Fibroblast of skin of left quadriceps (primary cell): ENCODE measurements at regions not wholly inside any gene's neighbourhood (a gene's known extent, or its start where the extent isn't known, plus 50 kb on each side); places are given as distances from the start of the nearest gene placed in this dataset.

ENCODE experiments used
- DNase-seq, 2 experiments: peaks; one replicate each; pipeline ENCODE4 v3.0.0-alpha.2; 2013; ENCODE audit warnings: low read depth in 2 of 2

DNA sequence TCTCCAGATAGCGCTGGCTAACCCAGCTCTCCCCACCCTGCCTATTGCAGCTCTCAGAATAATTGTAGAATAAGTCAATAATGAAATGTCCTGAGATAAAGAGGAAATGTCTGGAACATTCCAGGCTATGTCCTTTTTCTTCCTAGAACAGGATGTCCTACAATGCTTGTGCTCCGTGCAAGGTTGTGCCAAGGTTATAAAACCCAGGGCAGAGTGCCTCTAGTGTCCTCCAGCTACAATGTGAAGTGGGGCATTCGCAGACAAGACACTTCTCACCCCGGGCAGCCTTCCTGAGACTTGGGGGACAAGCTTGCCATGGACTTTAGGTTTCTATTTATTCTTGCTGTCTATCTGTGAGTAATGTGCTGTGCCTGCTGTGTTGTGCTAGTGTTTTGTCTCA lies 900.6 kb downstream of the TUSC7 start:
- DNase-seq = no peak

DNA sequence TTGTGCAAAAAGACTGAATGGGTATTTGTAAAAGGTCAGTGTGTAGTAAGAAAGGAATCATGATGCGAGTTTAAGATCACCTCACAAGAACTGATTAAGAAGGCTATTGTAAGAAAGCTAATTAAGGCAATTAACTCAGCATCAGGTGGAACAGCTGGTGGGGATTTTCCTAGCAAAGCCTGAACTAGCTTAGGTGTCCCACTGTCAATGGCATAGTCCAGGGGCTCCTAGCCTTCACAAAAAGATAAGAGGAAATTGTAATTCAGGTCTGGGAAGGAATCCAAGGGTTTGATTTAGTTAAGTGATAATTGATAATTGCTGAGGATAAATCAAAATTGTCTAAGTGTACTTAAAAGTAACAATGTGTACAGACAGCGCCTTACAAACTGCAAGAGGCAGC lies 901.6 kb downstream of the TUSC7 start:
- no peak for DNase-seq

DNA sequence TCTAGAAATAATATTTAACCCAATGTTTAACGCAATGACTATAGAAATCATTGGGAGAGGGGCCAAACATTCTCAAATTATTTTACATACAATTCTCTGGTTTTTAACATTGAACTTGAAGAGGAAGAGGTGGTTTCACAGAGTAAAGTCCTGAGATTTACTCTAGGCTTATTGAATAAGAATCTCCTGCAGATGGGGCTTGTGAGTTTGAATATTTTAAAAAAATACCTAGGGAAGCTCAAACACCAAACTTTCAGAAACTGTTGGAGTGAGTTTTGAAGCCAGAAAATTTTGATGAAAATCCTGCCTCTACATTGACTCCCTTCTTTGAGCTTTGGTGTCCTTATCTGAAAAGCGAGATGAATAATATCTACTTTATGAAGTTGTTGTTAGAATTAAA lies 906.6 kb downstream of the TUSC7 start:
- no peak for DNase-seq

DNA sequence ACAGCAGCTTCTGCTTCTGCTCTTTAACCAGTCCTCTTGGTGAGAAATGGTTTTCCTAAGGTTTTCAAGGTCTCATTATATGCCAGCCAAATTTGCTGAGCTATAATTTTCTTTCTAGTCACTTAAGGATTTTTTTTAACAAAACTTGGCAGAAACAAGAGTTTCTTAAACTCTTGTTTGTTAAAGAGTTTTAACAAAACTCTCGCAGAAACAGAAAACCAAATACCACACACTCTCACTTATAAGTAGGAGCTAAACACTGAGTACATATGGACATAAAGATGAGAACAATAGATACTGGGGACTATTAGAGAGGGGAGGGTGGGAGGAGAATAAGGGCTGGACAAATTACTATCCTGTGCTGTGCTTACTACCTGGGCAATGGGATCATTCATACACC lies 908.3 kb downstream of the TUSC7 start:
- no peak for DNase-seq

DNA sequence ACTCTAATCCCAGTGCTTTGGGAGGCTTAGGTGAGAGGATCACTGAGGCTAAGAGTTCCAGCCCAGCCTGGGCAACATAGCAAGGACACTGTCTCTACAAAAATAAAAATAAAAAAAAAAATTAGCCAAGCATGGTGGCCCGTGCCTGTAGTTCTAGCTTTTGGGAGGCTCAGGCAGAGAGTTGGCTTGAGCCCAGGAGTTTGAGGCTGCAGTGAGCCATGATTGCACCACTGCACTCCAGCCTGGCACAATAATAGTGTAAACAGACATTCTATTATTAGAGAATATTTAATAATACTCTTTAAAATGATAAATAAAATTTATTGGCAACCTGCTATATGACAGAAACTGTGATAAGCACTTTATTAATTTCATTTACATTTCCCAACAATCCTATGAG lies 908.9 kb downstream of the TUSC7 start:
- DNase-seq = no peak

DNA sequence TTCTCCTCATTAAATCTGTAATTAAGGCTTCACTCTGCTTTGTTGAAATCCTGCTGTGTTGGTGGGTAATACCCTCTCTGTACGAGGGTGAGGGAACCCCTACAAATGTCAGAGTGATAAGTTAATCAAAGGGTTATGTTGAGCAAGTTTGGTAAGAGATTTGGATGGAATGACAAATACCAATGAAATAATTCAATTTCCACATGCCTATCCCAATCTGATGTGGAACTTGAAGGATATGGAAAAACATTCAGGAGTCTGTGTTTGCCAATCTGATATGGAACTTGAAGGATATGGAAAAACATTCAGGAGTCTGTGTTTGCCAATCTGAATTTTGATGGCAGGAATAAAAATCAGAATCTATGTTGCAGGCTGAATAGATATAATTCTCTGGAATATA lies 910.2 kb downstream of the TUSC7 start:
- DNase-seq = no peak

DNA sequence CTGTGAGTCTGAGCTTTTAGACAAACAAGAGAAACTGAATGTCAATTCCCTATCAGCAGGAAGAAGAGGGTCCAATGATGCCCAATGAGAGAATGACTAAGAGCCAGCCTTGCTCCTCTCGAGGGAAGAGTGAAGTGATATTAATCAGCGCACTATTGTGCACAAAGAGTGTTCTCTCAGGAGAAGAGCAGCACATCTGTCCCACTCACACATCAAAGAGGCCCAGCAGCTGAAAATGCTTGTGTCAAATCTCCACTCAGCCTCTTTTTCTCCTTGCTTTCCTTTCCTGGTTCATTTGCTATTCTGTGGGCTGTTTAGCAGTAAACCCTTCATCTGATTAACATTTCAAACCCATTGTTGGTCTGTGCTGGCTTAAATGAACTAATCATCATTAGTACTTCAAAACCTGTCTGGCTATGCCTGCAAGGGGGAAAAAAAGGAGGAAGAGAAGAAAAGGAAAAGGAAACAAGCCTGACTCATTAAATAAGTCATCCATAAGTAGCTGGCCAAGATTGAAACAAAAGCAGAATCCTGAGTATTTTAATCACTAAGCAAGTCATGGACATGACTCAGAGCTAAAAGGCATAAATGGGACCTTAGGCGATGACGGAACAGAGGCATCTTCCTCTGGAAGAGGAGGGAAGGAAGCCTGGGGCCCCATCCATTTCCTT lies 912.7 kb downstream of the TUSC7 start:
- DNase-seq = peak; percentile 67 to 68

DNA sequence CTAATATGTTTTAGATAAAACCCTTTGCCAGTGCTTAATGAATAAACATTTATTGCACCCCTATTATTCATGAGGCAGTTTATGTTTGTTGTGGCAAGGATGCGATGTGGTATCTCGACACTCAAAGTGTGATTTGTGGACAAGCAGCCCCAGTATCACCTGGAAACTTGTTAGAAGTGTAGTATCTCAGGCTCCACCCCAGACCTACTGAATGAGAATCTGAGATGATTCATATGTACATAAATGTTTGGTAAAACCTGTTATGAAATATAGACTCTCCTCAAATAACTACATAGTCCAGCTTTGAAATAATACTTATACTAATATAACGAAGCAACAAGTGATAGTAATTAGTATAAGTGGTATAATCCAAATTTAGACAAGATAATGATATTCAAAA lies 914.8 kb downstream of the TUSC7 start:
- DNase-seq = no peak

DNA sequence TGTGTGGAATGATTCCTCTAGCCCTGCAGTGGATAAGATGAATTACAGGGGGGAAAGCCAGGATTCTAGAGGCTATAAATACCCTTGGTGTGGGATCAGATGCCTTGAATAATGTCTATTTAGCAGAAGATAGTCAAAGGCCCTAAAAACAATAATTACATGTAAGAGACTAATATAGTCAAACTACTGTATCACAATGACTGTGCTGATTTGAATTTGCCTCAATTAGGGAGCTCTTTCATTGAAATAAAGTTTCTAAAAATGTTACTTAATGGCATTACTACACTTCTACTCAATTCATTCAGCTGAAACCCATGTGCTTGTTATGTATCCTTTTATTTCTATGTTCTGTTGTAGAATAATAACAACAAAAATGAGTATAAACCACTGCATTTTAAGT lies 915.6 kb downstream of the TUSC7 start:
- no peak for DNase-seq

DNA sequence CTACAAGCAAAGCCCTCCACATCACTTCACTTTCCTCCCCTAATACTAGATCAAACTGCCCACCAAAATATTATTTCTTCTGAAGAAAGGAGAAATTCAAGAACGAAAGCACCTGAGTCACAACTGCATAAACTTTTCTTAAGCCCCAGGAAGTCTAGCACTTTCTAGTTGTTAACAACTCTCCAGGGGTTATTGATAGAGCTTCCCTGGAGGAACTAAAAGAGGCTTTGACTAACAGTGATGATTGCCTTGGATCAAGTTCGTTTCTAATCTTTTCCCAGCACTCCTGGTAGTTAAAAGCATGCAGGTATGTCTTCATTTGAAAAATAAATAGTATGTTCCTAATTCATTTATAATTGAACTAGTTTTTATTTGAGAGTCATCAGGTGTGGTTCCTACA lies 917.0 kb downstream of the TUSC7 start:
- no peak for DNase-seq

DNA sequence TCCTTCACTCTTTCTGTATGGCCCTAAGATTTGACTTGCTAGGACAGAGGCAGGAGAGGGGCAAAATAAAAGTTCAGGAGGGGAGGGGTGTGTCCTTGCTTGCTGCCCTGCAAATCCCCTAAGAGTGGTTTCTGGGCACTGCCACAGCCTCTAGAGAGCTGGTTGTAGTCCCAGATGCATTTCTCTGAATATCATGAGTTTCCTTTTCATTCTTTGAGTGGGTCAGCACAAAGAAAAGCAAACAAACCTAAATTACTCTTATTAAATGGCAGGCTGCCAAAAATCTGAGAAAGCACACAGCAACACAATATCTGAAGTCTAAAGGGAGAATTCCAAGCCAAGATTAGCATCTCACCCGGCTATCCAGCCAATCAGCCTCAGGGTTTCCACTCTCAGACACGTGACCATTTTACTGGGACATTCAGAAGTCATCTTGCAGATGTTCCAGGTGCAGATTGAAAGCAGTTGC lies 919.3 kb downstream of the TUSC7 start:
- DNase-seq = peak; percentile 44 to 53

DNA sequence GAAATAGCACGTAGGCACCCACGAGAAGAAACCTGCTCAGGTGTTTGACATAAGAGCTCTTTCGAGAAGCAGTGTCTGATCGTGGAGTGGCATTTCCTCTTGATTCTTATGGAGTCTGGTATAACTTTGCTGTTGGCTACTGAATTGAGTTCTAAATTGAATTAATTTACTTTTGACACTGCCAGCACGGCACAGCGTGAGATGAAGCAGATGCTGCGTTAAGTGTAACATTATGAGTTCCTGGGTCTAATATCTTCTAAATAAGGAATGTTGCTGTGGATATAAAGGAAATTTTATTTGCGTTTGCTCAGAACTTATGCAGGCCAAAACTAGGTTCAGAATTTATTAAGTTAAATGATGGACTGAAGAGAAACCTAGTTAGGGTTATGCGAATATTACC lies 919.9 kb downstream of the TUSC7 start:
- DNase-seq = no peak

DNA sequence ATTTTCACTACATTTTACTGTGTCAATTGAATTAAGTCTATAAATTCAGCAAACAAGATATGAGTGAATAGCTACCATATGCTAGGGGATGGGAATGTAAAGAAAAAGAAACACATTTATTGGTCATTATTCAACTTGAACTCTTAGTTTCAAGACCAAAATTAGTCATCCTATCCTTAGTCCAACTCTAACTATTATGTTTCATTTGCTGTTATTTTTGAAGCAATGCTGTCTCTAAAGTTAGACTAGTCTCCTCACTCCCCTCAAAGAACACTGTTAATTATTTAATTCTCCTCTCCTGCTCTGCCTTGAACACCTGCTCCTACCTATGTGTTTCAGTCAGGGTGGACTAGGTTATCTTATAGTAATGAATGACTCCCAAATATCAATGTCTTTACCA lies 920.9 kb downstream of the TUSC7 start:
- no peak for DNase-seq

DNA sequence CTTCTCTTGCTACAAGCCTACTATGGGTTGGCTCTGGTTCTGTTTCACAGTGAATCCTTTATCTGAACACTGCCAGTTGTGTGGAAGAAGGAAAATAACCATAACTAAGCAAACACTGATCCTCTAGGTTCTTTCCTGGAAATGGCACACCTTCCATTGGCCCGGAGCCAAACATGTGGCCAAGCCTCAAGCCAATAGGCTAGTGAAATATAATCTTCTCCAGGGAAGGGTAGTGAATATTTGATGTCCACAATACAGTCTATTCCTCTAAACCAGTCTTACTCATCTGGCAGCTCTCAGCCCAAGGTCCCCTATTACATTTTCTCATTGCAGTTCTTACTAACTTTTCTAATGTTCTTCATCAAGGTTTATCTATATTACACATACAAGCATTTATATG lies 921.3 kb downstream of the TUSC7 start:
- DNase-seq = no peak

DNA sequence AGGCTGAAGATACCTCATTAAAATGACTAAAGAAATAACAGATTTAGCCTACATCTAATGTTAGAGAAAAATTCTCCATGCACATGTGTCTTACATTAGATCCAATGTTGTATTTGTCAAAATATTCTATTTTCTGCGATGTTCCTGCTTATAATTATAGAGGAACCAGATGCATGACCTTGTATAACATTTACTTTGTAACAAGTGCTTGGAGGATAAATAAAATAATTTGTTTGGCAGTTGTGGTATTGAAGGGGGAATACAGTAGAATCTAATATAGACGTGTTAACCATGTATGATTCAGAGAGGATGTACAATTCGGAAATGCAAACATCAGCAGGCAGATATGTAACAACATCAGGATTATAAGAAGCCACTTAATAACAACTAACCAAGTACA lies 922.2 kb downstream of the TUSC7 start:
- DNase-seq = no peak

DNA sequence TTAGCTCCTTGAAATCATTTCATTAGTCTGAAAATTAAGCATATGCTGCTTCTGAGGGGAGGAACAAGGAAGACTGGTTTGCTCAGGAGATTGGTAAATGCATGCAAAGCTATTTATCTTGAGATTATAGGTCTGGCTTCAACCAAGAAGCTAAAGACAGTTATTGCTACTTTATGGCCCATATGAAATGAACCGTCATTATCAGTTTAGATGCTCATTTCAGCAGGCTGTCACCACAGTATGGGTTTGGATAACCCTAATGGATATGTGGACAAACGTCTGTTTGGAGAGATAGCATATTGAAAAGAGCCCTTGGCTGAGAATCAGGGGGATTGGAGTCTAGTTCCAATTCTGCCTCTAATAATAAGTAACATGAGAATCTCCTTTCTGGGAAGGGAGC lies 922.6 kb downstream of the TUSC7 start:
- DNase-seq = no peak

DNA sequence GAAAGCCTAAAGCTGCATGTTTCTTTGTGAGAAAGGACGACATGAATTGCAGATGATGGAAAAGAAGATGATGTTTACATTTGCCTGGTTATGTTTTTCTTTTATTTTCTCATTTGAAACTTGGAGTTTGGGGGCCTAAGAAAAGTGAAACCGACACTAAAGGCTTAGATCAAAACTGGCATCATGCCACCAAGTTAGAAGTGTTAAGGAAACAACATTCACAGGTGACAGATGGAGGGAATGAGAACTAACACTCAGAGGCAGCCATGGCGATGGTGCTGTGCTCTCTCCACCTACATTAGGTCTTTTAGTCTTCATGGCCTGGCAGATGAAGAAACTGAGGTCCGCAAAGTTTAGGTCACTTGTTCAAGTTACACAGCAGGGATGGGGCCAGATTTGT lies 923.6 kb downstream of the TUSC7 start:
- no peak for DNase-seq

DNA sequence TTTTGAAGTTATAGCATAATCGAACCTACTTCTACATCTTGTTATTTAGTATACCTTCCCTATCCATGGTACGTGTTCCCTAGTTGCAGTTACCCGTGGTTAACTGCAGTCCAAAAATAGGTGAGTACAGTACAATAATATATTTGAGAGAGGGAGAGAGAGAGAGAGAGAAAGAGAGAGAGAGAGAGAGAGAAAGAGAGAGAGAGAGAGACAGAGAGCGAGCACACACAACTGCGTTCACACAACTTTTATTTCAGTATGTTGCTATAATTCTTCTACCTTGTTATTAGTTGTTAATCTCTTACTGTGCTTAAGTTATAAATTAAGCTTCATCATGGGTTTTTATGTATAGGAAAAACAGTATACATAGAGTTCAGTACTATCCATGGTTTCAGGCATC lies 928.1 kb downstream of the TUSC7 start:
- no peak for DNase-seq

DNA sequence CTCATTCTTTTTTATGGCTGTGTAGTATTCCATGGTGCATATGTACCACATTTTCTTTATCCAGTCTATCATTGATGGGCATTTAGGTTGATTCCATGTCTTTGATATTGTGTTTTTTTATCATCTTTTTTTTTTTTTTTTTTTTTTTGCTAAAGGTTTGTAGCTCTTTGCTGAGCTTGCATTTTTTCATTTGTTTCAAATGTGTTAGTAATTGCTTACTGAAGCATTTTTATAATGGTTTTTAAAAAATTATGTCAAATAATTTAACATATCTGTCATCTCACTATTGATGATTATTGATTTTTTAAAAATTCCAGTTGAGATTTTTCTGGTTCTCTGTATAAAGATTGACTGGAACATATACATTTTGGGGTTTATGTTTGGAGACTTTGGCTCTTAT lies 934.6 kb downstream of the TUSC7 start:
- no peak for DNase-seq

DNA sequence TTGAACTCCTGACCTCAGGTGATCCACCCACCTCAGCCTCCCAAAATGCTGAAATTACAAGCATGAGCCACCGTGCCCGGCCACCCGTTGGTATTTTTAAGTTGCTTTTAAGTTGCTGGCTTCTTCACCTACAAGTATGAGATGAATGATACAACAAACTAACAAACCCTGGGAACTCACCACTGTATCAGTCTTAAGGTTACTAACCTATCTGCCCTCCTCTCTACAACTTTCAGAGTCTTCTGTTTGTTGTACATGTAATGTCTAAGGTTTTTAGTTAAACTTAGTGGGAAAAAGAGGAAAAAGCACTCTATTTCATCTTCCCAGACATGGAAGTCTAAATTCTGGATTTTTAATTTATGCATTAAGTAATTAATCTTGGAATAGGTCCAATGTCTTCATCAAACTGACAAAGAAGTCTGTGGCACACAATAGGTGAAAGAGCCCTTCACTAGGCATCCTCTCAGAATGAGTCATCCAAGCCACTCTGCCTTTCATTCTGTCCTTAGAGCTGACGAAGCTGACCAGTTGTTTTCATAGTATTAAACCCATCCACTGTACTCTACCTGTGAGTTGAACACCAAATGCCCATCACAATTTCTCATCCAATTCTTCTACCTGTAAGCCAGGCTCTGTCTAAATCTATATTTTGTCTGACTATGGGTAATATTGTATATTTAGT lies 936.1 kb downstream of the TUSC7 start:
- no peak for DNase-seq

DNA sequence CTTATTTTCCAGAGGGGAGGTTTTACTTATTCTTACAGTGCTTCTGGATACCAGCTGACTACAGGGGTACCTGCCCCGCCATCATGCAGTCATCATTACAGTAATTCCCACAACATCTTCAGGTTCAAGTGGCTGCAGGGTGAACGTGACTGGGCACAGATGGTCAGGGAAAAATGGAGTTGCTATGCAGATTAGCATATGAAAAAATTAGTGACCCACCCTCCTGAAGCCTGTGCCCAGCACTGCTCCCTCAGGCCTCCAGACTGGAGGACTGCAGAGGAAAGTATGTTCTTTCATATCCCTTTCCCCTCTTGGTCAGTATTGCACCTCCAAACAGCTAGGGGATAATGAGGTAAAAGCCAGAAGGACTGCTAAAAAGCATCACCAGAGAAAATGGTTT lies 937.9 kb downstream of the TUSC7 start:
- no peak for DNase-seq

DNA sequence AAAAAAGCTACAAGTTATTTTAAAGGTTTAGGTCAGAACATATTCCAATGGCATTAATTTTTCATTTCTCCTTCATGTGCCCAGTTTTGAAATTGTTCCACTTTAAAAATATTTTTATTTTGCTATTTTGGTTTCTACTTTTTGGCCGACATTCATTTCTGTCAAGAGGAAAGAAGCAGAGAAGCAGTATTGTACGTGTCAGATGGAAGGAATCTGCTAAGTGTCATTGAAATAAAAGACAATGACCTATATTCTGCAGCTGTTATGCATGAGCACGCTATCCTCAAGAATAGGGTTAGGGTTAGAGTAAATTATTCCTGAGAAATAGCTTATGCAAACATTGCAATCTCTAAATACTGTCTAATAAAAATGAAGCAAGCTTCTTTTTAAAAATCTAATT lies 941.7 kb downstream of the TUSC7 start:
- no peak for DNase-seq

DNA sequence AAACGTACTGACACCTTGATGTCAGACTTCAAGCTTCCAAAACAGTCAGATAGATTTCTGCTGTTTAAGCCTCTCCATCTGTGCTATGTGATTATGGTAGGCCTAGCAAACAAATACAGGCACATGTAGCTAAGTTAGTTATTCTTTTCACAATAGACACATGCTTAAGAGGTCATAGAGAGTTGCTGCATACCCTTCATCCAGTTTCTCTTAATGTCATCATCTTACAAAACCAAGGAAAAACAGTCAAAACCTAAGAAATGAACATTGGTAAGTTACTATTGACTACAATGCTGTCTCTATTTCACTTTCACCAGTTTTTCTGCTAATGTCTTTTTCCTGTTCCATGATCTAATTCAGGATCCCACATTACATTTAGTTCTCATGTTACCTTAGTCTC lies 946.8 kb downstream of the TUSC7 start:
- DNase-seq = no peak

DNA sequence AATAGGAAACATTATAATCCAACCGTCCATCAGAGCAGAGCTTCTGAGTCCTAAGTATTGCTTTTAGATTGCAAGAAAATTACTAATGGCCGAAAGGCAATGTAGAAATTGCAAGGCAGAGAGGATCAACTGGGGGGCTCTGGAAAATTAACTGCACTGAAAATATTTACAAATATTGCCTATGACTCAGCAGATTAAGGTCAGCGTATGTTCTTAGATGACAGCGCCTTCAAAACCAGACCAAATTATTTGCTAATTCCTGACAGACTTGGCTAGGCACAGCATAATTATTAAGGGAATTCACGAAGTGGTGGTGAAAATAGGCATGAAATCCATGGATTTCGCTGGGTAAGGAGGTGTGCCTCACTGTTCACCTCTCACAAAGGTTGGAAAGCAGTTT lies 947.7 kb downstream of the TUSC7 start:
- DNase-seq = no peak
